ENCODE measurements at regions not wholly inside any gene's neighbourhood (a gene's known extent, or its start where the extent isn't known, plus 50 kb on each side); places are given as distances from the start of the nearest gene placed in this dataset.

DNA sequence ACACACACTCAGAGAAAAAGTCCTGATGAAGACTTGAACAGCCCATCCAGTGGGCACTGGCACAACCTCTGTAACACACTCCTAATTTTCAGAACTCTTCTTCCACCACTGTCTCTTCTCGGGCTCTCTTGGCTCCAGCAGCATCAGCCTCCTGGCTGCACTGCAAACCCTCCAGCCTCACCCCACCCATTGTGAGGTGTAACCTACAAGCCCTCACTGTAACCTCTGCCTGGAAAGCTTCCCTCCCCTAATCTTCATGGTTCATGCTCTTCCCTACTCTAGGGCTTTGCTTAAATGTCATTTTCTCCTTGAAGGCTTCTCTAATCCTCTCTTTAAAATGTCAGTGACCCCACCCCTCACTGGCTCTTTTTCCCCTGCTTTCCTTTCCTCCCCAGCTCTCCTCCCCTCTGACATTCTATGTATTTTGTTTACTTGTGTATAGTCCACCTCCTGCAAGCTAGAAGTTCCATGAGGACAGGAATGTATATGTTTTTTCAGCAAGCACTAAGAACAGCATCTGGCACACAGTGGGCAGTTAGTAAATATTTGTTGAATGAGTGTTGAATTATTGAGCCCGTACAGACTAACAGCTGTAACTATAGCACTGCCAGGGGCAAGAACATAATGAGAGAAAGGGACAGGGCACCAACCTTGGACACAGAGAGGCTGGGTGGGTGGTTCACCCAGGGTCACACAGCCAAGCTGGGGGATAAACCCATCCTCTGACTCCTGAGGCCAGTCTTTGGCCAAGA, 76.4 kb downstream of the ESM1 start:
- no peak overlapping the region for H3K27ac ChIP-seq
- TF ChIP-seq CTCF (conservative IDR thresholded peaks at IDR 0.05) = no peak

- no peak overlapping the region for H3K27ac ChIP-seq
- TF ChIP-seq CTCF (conservative IDR thresholded peaks at IDR 0.05) = peak; percentile 85
These were observed 79.4 kb downstream of the ESM1 start for GRCh38 chr5:54905942-54906537.

GRCh38 chr5:54905246-54905795, 80.1 kb downstream of the ESM1 start:
- no peak for TF ChIP-seq CTCF (conservative IDR thresholded peaks at IDR 0.05)
- no peak overlapping the region for H3K27ac ChIP-seq

- TF ChIP-seq CTCF (conservative IDR thresholded peaks at IDR 0.05) = peak; percentile 77
These were observed 81.0 kb downstream of the ESM1 start for GRCh38 chr5:54904425-54904824.

GRCh38 chr5:54902791-54903473, 82.5 kb downstream of the ESM1 start:
- H3K27ac ChIP-seq = no peak overlapping the region

More at GRCh38 chr5:54904425-54904824, 81.0 kb downstream of the ESM1 start:
- no peak overlapping the region for H3K27ac ChIP-seq

GRCh38 chr5:54900984-54901725, 84.2 kb downstream of the ESM1 start:
- TF ChIP-seq CTCF (conservative IDR thresholded peaks at IDR 0.05) = no peak
- no peak overlapping the region for H3K27ac ChIP-seq

More at GRCh38 chr5:54902791-54903473, 82.5 kb downstream of the ESM1 start:
- no peak for TF ChIP-seq CTCF (conservative IDR thresholded peaks at IDR 0.05)
